Stimulated activated CD8-positive, alpha-beta memory T cell treated with anti-CD3 and anti-CD28 coated beads, Interleukin-4, amount 100 ng/mL, for 48 hours (primary cell): ENCODE measurements at regions not wholly inside any gene's neighbourhood (a gene's known extent, or its start where the extent isn't known, plus 50 kb on each side); places are given as distances from the start of the nearest gene placed in this dataset.

Experiments used
- DNase-seq: peaks from one replicate; pipeline ENCODE4 v3.0.0-alpha.2; 2020

DNA sequence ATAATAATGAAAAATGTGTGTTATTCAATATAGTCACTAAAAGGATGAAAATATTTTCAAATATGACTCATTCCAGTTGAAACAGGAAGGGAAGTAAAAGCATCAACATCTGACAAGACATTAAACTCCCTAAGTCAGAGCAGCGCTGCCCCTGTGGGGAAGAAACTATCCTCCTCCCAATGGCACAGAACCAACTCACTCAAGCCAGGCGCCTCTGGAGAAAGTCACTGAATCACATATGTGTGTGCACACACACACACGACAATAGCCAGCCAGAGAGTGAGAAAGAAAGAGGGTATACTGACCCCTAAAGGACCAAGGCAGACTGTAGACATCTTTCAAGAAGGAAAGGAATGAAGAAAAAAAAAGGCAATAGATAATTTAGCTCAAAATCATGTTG lies 126.9 kb downstream of the SETD4 start:
- DNase-seq = no peak

DNA sequence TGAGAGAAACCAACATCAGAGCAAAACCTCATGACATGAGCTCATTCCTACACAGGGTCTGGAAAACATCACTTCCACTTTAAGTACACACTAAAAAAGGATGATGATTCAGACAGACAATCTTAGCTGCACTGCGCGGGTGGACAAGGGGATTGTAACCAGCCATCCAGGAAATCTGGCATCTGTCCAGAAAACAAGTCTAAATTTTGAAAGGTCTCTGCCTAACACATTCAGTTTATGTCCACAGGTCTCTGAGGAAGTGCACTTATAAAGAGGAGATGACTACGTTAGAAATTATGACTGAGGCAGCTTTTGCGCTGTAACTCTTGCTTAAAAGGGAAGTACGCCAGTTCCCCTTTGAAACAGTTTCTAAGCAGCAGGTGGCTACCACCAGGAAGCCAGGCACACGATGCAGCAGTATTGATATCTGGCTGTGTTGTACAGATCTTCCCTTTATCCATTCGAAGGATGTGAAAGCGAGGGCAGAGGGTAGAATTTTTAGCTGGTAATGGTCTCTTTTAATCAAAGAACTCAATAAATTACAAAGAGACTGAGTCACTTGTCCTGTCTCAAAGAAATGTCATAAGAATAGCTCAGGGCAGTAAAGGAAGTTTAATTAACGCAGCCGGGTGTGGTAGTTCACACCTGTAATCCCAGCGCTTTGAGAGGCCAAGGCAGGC lies 128.0 kb downstream of the SETD4 start:
- DNase-seq = peak; percentile 29

DNA sequence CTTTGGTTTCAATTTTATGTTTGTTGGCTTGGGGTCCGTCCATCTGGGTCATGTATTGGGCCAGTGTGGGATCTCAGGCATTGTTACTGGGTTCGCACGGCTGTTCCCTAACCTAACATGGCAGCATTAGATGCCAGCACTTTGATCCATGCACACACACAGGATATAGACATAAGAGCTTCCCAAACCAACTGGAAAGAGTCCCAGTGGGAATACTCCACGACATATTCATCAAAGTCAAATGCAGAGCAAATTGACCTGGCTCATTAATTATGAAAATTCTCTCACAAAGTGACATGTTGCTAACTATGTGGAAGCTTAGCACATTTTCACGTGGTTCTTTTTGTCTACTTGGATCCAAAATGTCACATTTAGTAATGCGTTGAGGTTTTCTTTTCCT lies 130.4 kb downstream of the SETD4 start:
- no peak for DNase-seq

GRCh38 chr21:35927262-35927661 lies 133.1 kb downstream of the SETD4 start:
- no peak for DNase-seq

GRCh38 chr21:35926003-35926740 lies 134.2 kb downstream of the SETD4 start:
- DNase-seq = no peak

GRCh38 chr21:35925497-35925896 lies 134.8 kb downstream of the SETD4 start:
- no peak for DNase-seq

DNA sequence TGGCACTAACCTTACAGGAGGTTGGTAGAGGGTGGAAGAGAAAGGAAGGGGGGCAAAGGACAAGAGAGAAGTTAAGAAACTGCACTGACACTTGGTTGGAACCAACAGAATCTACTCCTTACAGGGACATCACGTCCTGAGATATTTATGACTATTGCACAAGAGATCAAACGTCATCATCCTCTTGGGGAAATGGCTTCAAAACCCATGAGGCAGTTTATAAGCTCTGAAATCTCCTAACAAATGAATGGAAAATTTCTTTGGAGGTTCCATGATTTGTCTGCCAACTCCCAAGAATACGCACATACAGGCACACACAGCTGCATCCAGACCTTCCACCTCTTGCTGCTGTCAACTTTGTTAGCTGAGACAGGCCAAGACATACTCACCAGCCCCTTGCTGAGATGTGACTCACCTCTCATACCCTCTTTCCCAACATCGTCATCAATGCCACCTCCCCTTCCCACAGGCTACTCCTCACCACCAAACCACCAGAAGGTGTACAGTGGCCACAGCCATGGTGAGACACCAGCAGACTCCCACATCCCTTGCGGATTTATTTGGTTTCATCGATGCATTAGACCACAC lies 135.5 kb downstream of the SETD4 start:
- no peak for DNase-seq

DNA sequence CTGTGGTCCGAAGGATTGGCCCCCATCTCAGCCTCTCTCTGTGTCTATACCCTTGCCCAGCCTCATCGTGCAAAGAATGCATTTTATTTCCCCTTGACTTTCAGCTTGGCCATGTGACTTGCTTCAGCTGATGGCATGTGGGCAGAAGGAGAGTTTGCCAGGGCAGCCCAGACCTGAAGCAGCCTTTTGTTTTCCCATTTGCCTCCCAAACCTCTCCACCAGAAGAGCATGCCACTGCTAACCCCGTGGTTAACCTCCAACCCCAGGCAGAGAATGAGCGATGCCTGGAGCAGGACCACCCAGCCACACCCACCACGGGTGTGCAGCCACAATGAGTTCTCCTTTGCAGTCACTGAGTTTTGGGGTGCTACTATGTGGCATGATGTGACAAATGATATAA lies 136.4 kb downstream of the SETD4 start:
- DNase-seq = no peak

DNA sequence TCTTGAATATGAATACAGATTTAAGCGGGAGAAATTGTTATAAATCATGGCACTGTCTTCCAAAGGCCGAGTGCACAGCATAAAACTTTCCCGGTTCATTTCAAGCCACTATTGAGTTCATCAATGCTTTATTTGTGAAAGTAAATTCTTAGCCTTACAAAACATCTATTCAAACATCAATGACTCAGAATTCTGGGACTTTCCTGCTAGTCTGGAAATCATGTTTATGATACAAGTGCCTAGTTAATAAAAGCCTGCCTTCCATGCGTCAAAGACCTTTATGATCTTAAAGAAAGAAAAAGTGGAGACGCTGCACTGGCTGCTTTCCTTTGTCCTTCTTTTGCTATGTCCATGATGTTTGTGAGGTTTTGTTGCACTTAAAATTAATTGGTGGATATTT lies 137.7 kb downstream of the SETD4 start:
- no peak for DNase-seq

DNA sequence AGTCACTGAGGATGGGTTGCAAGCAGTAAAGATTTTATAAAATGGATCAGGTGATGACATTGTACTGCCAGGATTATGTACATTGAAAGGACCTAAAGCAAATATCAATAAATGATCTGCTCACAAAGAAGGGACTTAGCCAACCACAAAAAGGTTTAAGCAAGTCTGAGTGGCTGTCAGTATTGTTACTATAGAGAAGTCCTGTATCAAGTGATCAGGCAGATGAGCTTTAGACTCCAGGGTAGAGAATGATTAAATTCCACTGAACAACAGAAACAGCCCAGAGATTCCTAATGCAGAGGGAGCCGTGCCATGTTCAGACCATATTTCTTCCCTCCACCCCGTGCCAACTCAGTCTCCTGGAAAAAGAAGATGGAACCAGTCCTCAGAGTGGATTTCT lies 138.9 kb downstream of the SETD4 start:
- no peak for DNase-seq

- no peak for DNase-seq
These were observed 139.9 kb downstream of the SETD4 start for GRCh38 chr21:35920436-35920835.

- no peak for DNase-seq
These were observed 145.3 kb downstream of the SETD4 start for GRCh38 chr21:35915030-35915429.

- DNase-seq = no peak
These were observed 148.7 kb downstream of the SETD4 start for GRCh38 chr21:35911412-35912191.

GRCh38 chr21:35909456-35910223 lies 150.7 kb downstream of the SETD4 start:
- DNase-seq = no peak

DNA sequence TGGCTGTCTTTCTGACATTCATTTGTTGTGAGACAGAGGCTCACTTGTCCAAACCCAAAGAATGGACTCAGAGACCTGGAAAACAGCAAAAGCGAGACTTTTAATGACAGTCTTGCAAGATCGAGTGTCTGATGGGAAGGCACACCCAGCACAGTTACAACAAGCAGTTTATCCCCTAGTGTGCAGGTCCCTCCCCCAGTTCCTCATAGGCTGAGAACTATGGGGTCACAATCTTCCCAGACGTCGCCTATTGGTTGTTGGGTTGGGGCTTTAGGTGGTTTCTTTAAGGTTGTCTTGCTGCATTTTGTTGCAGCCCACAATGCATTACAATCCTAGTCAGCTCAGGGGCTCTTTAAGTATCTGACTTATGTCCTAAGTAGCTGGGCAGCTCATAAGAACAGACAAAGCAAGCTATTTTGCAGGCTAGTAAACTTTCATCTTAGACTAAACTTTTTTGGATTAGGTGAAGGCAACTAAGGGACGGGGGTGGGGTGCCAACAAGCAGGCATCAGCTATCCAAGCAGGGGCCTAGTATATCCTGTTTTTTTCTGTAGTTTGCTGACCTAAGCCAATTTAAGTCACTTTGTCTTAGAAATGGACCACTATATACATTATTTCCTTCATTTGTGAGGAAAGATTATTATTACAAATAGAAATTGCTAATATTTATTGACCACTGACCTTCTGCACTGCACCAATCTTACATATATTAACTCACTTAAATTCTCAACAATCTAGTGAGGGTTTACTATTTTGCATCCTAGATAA lies 151.8 kb downstream of the SETD4 start:
- no peak for DNase-seq

DNA sequence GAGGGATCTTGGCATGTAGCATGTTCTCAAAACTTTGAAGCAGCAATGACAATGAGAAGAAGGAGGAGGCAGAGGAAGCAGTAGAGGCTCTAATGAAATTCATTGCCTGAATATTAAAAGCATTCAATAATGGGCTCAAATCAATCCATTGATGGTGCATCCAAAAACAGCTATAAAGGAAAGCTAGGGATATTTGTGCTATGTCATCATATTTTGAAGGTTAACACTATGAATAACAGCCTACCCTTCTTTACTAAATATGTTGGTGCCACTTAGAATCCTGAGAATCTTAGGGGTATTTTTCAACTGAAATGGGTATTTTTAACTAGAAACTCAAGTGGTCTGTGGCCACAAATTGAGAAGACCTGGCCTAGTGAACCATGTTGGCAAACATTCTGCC lies 153.7 kb downstream of the SETD4 start:
- no peak for DNase-seq

GRCh38 chr21:35905963-35906345 lies 154.4 kb downstream of the SETD4 start:
- DNase-seq = no peak

- DNase-seq = no peak
These were observed 155.0 kb downstream of the SETD4 start for GRCh38 chr21:35905096-35905962.

- no peak for DNase-seq
These were observed 159.8 kb downstream of the SETD4 start for GRCh38 chr21:35900539-35900938.

- DNase-seq = no peak
These were observed 164.3 kb downstream of the SETD4 start for GRCh38 chr21:35896060-35896459.

GRCh38 chr21:35895598-35895997 lies 164.7 kb downstream of the SETD4 start:
- DNase-seq = no peak
